D721Med (cell line): ENCODE measurements at regions not wholly inside any gene's neighbourhood (a gene's known extent, or its start where the extent isn't known, plus 50 kb on each side); places are given as distances from the start of the nearest gene placed in this dataset.

Experiments
- DNase-seq: peaks from one replicate; pipeline ENCODE4 v3.0.0; 2011; ENCODE audit warnings: low spot score; ENCODE audit not compliant: insufficient read length
- FAIRE-seq: peaks from 2 replicates; lab custom pipeline; 2011; peaks lifted over from hg19 to GRCh38; lab: Jason Lieb, UNC
- CTCF ChIP-seq: IDR thresholded peaks from 2 replicates; pipeline ENCODE4 v1.5.1; 2012; ENCODE audit warnings: mild to moderate bottlenecking, control low read depth; ENCODE audit not compliant: insufficient read depth; ENCODE audit errors: missing control alignments

- DNase-seq (no peak), FAIRE-seq (no peak)
Observed at GRCh38 chr11:42713753-42714152, 598.0 kb upstream of the API5 start.

GRCh38 chr11:42720716-42721563 is 590.9 kb upstream of the API5 start:
- DNase-seq (no peak), FAIRE-seq (no peak)
- no peak for TF ChIP-seq CTCF

More at GRCh38 chr11:42713753-42714152, 598.0 kb upstream of the API5 start:
- no peak for TF ChIP-seq CTCF

GRCh38 chr11:42727879-42728278 is 583.9 kb upstream of the API5 start:
- DNase-seq (no peak), FAIRE-seq (no peak)
- TF ChIP-seq CTCF = no peak

GRCh38 chr11:42762348-42762747 is 549.4 kb upstream of the API5 start:
- FAIRE-seq = no peak
- DNase-seq = no peak
- no peak for TF ChIP-seq CTCF

- no peak for TF ChIP-seq CTCF
- no peak for FAIRE-seq
- DNase-seq = no peak
Observed at GRCh38 chr11:42764936-42765335, 546.9 kb upstream of the API5 start.

GRCh38 chr11:42768576-42768975 is 543.2 kb upstream of the API5 start:
- TF ChIP-seq CTCF = no peak
- DNase-seq (no peak), FAIRE-seq (no peak)

- no peak for DNase-seq
- no peak for FAIRE-seq
- peak; percentile 67 for TF ChIP-seq CTCF
Observed at GRCh38 chr11:42770444-42771065, 541.2 kb upstream of the API5 start.
